ENCODE measurements at regions not wholly inside any gene's neighbourhood (a gene's known extent, or its start where the extent isn't known, plus 50 kb on each side); places are given as distances from the start of the nearest gene placed in this dataset.

DNA sequence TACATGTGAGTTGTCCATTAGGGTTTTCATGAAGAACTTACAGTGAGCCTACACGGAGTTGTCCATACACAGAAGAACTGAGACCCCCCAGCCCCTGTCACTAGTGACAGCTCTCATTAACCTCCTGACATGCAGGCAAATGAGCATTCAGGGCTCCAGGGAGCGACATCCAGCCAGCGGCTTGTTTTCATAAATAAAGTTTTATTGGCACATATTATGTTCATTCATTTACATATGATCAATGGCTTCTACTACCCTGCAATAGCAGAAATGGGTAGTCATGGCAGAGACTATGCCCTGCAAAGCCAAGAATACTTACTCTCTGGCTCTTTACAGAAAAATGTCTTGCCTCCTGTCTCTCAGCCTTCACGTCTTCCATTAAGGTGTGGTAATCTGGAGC lies 553.5 kb downstream of the EDEM1 start:
- Histone ChIP-seq H3K27ac (ENCODE audit: low read depth in 1 of 2, low read length in 2 of 2) (no peak overlapping the region), H3K9me3 (replicated peaks in 1 of 2; ENCODE audit: control insufficient read depth in 1 of 2, insufficient read depth in 1 of 2, low read length in 2 of 2) (no peaks in the 10 kb centered on the region), H3K9ac (ENCODE audit: insufficient read depth, low read length, poor library complexity, severe bottlenecking) (no peak overlapping the region), H3K4me2 (replicated peaks; ENCODE audit: extremely low read depth, low read length, poor library complexity, severe bottlenecking) (no peak overlapping the region), H4K20me1 (ENCODE audit: insufficient read depth, low read length) (no peaks in the 10 kb centered on the region), H3K4me1 (ENCODE audit: control insufficient read depth in 1 of 2, insufficient read depth in 2 of 2, low read length in 2 of 2) (peaks cover 0 to 4% of the 10 kb centered on the region in 2 donors), H3K79me2 (ENCODE audit: insufficient read depth, low read length) (no peaks in the 10 kb centered on the region), H2AFZ (ENCODE audit: insufficient read depth, low read depth, low read length, poor library complexity, severe bottlenecking) (no peak overlapping the region), H3K36me3 (replicated peaks in 1 of 2; ENCODE audit: control insufficient read depth in 1 of 2, insufficient read depth in 2 of 2, low read length in 2 of 2) (no peaks in the 10 kb centered on the region), H3K4me3 (replicated peaks in 1 of 3; ENCODE audit: low read depth in 2 of 3, low read length in 3 of 3) (no peak overlapping the region), H3K27me3 (ENCODE audit: control insufficient read depth in 2 of 2, insufficient read depth in 2 of 2, low read length in 2 of 2) (no peaks in the 10 kb centered on the region)
- H3K4me3 Mint-ChIP-seq = no peak overlapping the region
- no peaks in the 10 kb centered on the region for H3K36me3 Mint-ChIP-seq
- no peak for TF ChIP-seq CTCF (IDR thresholded peaks at IDR 0.05)
- WGBS (ENCODE audit: insufficient coverage) = no CpG with 5 or more reads among the region's 4 CpGs
- H3K9me3 Mint-ChIP-seq = peaks cover 0 to 3% (median 0%) of the 10 kb centered on the region in 7 donors
- DNase-seq = no peak
- peaks cover 7% of the 10 kb centered on the region for H3K4me1 Mint-ChIP-seq
- no peak overlapping the region for H3K27ac Mint-ChIP-seq
- intact Hi-C loops (cut with micrococcal nuclease) = no loop called here
- H3K27me3 Mint-ChIP-seq (ENCODE audit: low read depth in 3 of 3) = no peaks in the 10 kb centered on the region

GRCh38 chr3:5750091-5750490 lies 562.6 kb downstream of the EDEM1 start:
- Histone ChIP-seq H3K4me1 (ENCODE audit: control insufficient read depth in 1 of 2, insufficient read depth in 2 of 2, low read length in 2 of 2) (peaks cover 7 to 10% of the 10 kb centered on the region in 2 donors), H3K27me3 (ENCODE audit: control insufficient read depth in 2 of 2, insufficient read depth in 2 of 2, low read length in 2 of 2) (no peaks in the 10 kb centered on the region), H3K79me2 (ENCODE audit: insufficient read depth, low read length) (no peaks in the 10 kb centered on the region), H3K27ac (ENCODE audit: low read depth in 1 of 2, low read length in 2 of 2) (no peak overlapping the region), H3K4me3 (replicated peaks in 1 of 3; ENCODE audit: low read depth in 2 of 3, low read length in 3 of 3) (no peak overlapping the region), H3K4me2 (replicated peaks; ENCODE audit: extremely low read depth, low read length, poor library complexity, severe bottlenecking) (no peak overlapping the region), H3K9me3 (replicated peaks in 1 of 2; ENCODE audit: control insufficient read depth in 1 of 2, insufficient read depth in 1 of 2, low read length in 2 of 2) (no peaks in the 10 kb centered on the region), H2AFZ (ENCODE audit: insufficient read depth, low read depth, low read length, poor library complexity, severe bottlenecking) (no peak overlapping the region), H4K20me1 (ENCODE audit: insufficient read depth, low read length) (no peaks in the 10 kb centered on the region), H3K9ac (ENCODE audit: insufficient read depth, low read length, poor library complexity, severe bottlenecking) (no peak overlapping the region), H3K36me3 (replicated peaks in 1 of 2; ENCODE audit: control insufficient read depth in 1 of 2, insufficient read depth in 2 of 2, low read length in 2 of 2) (no peaks in the 10 kb centered on the region)
- Mint-ChIP-seq H3K27me3 (ENCODE audit: low read depth in 3 of 3) (no peaks in the 10 kb centered on the region), H3K4me1 (peaks cover 15% of the 10 kb centered on the region), H3K9me3 (peaks cover 0 to 4% (median 2%) of the 10 kb centered on the region in 7 donors), H3K27ac (no peak overlapping the region), H3K4me3 (no peak overlapping the region), H3K36me3 (no peaks in the 10 kb centered on the region)
- 100% methylated on average over 1 of the region's 3 CpGs for WGBS (ENCODE audit: insufficient coverage)
- intact Hi-C loops (cut with micrococcal nuclease) = no loop called here
- no peak for TF ChIP-seq CTCF (IDR thresholded peaks at IDR 0.05)
- peak in 1 of 3 donors; percentile 22 for DNase-seq
